Stimulated activated CD4-positive, alpha-beta T cell treated with anti-CD3 and anti-CD28 coated beads, Interleukin-12 subunit alpha, Interleukin-12 subunit beta, amount 100 ng/mL, for 24 hours (primary cell): ENCODE measurements at regions not wholly inside any gene's neighbourhood (a gene's known extent, or its start where the extent isn't known, plus 50 kb on each side); places are given as distances from the start of the nearest gene placed in this dataset.
"Not testable (repeated sequence)": the region's sequence is repeated elsewhere in the genome, so short reads cannot be mapped to it uniquely, and the experiment has no call there.

Source experiments
- DNase-seq, 2 experiments: peaks; one replicate each; pipeline ENCODE4 v3.0.0-alpha.2; 2020; ENCODE audit warnings: low read depth in 2 of 2

DNA sequence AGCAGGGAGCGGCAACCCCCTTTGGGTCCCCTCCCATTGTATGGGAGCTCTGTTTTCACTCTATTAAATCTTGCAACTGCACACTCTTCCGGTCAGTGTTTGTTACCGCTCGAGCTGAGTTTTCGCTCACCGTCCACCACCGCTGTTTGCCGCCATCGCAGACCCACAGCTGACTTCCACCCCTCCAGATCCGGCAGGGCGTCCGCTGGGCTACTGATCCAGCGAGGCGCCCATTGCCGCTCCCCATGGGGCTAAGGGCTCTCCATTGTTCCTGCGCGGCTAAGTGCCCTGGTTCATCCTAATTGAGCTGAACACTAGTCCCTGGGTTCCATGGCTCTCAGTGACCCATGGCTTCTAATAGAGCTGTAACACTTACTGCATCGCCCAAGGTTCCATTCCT, 115.6 kb upstream of the AUTS2 start:
- no peak for DNase-seq

DNA sequence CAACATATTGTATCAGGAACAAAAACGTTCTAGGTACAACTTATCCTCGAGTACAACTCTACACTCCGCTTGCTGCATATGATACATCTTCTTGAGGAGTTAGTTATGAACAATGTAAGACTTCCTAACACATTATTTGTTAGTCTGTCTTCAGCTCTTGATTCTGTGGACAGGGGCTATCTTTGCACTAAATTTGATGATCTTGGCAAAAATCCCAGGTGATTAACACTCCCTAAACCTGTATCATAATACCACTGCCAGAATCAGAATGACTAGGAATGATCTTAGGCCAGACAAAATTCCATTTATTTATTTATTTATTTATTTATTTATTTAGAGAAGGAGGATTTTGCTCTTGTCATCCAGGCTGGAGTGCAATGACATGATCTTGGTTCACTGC, 108.7 kb upstream of the AUTS2 start:
- no peak for DNase-seq

- no peak for DNase-seq
Observed at GRCh38 chr7:69498671-69499070, 99.6 kb upstream of the AUTS2 start.

GRCh38 chr7:69502358-69502757, 95.9 kb upstream of the AUTS2 start:
- DNase-seq = no peak

GRCh38 chr7:69504733-69505420, 93.4 kb upstream of the AUTS2 start:
- no peak for DNase-seq

GRCh38 chr7:69508736-69509135, 89.5 kb upstream of the AUTS2 start:
- DNase-seq = no peak

DNA sequence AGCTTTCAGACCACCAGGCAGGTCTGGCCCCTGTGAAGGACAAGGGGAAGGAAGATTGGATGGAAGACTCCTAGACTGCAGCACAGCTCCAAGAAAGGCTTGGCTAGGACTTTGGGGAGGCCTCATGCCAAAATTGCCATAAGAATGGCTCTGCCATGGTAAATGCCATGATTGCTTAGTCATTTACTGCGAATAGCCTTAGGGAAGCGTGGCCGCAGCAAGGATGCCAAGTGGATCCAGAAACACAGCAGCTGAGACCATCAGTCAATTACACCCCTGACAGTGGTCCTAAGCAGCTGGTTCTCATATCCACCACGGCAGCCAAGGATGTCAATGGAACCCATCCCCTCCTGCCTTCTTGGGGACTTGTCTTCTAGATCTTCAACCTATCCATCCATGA, 88.2 kb upstream of the AUTS2 start:
- no peak for DNase-seq

- DNase-seq = no peak
Observed at GRCh38 chr7:69515495-69516212, 82.6 kb upstream of the AUTS2 start.

DNA sequence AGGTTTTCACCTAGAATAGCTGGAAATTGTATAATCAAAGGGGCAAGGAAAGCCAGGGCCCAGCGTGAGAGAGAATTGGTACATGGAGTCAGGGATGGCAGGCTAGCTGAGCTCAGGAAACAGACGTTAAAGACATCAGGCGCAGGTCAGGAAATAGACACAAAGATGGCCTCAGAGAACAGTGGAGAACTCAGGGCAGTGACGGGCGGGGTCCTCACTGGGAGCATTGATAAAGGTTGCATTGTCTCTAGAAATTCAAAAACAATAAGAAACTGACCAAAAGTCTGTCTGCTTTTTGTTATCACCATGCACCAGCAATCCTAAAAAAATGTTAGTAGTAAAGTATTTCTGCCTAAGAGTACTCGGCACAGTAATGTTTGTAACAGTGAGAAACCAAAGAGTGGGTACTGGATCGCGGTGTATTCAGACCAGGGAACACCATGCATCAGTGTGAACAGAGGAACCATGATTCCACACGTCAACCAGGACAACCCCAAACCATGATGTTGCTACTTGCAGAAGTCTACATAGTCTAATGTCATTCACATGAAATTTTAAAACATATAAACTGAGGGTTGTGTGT, 81.9 kb upstream of the AUTS2 start:
- DNase-seq = no peak

DNA sequence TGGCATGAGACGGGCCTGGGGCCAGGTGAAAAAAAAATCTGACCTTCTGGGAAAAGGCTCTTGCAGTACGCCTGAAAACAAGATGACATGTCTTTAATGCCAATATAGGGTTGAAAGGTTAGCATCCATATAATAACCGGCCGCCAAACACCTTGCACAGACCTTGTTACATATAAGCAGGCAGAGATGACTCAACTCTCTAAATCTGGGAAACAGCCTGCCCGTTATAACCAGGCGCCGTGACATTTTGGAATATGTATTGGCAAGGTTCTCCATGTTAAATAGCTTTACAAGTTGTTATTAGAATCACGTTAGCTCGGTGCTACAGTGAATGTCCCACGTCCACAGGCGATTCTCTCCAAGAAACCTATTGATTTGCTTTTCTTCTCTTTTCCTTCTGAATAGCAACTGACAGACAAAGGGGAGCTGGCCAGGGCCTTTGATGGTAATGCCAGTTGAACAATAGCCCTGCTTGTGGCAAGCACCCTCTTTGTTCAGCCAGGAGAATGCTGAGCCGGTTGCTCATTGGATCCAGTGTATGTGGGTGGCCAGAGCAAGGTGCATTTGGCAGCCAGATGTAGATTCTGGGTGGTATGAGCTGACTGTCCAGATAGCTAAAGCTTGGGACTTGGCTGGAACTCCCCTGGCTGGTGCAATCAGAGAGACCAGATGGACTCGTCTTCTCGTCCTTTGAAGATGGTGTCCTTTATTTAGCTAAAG, 80.1 kb upstream of the AUTS2 start:
- DNase-seq = no peak

DNA sequence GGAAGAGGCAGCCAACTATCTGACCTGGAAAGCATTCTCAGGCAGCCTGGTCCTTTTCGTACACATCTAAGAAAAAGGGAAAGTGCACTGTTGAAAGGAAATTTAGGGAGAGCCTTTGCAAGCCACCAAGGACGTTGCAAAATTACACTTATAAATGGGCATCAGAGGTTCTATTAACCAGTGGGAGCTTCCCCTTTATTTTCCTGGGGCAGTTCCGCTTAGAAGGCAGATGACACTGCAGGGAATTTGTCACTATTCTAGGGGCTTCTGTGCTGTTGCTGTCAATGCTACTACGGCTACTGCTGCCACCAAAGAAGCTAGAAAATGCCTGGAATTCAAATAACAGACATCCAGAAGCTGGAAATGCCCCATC, 79.6 kb upstream of the AUTS2 start:
- no peak for DNase-seq

DNA sequence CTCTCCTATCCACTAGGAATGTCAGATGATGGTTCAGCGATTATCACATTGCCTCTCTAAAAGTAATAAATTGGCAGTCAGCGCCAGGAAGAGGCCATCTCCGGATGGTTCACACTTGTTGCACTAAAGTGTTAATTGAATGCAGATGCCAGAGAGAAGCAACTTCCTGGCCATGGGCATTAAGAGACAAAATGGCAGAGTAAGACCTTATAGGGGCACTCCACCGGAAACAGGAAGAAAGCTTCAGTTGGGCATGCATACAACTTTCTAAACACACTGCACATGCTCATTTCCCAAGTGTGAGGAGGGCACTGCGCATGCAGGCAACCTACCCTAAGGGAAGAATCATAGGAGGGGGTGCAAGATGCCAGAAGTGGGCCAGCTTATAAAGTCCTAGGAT, 71.7 kb upstream of the AUTS2 start:
- DNase-seq = no peak

DNA sequence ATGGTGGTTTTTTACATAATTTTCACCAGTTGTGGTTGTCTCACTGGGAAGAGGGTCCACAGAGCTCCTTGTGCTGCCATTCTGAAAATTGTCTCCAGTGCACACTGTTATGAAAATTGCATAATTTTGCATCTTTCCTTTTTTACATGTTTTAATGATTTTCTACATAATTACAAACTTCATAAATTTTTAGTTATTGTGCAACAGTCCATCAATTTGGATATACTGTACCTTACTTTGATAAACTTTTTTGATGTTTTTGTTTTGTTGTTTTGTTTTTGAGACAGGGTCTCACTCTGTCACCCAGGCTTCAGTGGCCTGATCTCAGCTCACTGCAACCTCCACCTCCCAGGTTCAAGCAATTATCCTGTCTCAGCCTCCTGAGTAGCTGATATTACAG, 70.6 kb upstream of the AUTS2 start:
- no peak for DNase-seq

DNA sequence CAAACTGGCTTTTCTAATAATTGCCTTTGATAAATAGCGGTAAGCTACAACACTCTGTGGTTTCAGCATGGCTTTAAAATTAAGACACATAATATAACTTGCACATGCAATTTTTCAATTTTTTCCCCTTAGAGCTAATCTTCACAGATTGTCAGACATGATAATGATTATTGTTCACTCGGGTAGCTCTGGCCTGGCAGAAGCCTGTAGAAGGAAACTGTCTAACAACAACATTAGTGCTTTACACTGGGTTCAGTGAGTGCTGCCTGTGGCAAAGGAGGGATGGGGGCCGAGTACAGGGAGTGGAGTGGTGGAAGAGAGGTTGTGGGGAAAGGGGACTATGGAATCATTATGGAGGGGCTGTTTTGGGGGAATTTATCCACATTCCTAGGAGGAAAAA, 67.2 kb upstream of the AUTS2 start:
- no peak for DNase-seq

- DNase-seq = no peak
Observed at GRCh38 chr7:69534461-69535041, 63.7 kb upstream of the AUTS2 start.

GRCh38 chr7:69537691-69538090, 60.6 kb upstream of the AUTS2 start:
- no peak for DNase-seq

- DNase-seq = no peak
Observed at GRCh38 chr7:69539531-69539930, 58.7 kb upstream of the AUTS2 start.

- no peak for DNase-seq
Observed at GRCh38 chr7:69540287-69540686, 58.0 kb upstream of the AUTS2 start.

- DNase-seq = not testable (repeated sequence)
Observed at GRCh38 chr7:69541779-69542432, 56.4 kb upstream of the AUTS2 start.

DNA sequence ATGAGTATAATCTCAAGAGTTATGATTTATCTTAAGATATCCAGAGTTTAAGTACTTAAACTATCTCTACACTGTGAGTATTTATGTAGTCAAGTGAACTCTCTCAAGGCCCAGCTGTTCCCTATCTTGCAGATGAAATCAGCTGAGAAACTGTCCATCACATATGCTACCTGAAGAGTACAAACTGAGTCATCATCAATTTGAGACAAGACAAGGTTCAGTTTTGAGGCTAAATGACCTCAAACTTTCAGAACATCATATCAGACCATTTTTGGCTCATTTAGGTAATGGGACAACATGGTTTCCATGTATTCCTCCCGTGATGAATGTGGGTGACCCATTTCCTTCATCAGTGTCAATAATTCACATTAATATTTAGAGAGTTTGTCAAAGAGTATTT, 53.1 kb upstream of the AUTS2 start:
- no peak for DNase-seq
